DOHH2 (cell line): ENCODE measurements at regions not wholly inside any gene's neighbourhood (a gene's known extent, or its start where the extent isn't known, plus 50 kb on each side); places are given as distances from the start of the nearest gene placed in this dataset.

ENCODE experiments used
- CTCF ChIP-seq: fragments of 200-600 bp; sonication (generic); IDR thresholded peaks from one replicate; pipeline ENCODE4 v1.5.1; 2014; ENCODE audit warnings: antibody characterized with exemption, mild to moderate bottlenecking, low read depth, low read length; ENCODE audit not compliant: poor library complexity, severe bottlenecking
- EZH2phosphoT487 ChIP-seq: fragments of 200-600 bp; sonication (generic); IDR thresholded peaks from 2 replicates; pipeline ENCODE4 v1.6.1; 2017; ENCODE audit warnings: borderline replicate concordance, mild to moderate bottlenecking, antibody characterized with exemption, low read length, moderate library complexity, mixed read lengths

- no peak for TF ChIP-seq CTCF
- TF ChIP-seq EZH2phosphoT487, result no peak
Observed at GRCh38 chr7:23915236-23915635, 205.2 kb downstream of the STK31 start.
